ENCODE measurements at regions not wholly inside any gene's neighbourhood (a gene's known extent, or its start where the extent isn't known, plus 50 kb on each side); places are given as distances from the start of the nearest gene placed in this dataset.

DNA sequence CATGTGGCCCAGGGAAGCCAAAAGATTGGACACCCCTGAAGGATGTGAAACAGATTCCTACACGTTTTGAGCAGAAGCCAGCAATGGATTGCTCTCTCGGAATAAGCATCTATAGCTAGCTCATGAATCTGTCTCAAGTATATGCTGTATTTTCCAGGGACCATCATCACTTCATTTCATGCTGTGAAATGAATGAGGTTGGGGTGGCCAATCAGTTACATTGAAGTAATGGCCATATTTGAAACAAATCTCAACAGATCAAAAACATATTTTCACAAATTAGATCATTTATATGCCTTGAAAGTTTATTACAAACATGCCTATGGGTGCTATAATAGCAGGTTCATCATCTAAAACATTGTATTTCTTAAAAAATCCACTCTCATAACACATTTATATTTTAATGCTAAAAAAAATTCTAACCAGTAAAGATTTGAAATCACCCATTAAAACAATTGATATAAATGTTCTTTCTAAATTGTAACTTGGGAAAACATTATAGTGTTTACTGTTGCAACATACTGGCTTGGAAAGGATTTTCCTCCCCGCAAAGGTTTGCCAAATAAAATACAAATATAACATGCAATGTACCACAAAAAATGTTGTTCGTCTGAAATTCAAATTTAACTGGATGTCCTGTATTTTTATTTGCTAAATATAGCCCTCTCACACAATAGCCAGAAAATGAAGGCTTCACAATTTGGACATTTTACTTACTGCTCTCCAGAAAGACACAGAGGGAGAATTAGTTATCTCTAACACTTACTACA is 743.6 kb downstream of the KCNJ2 start:
- H3K79me2 ChIP-seq: no peaks in the 10 kb centered on the region
- H3K27ac ChIP-seq: no peak overlapping the region
- WGBS (ENCODE audit: low lambda C conversion rate, missing lambda C conversion rate): 71% methylated on average over 4 of the region's 4 CpGs
- no peaks in the 10 kb centered on the region for H3K9me2 ChIP-seq (replicated peaks; ENCODE audit: insufficient read depth)
- H3K9me3 ChIP-seq (ENCODE audit: low read depth): no peaks in the 10 kb centered on the region
- H3K36me3 ChIP-seq (replicated peaks; ENCODE audit: insufficient read depth, low read depth): no peaks in the 10 kb centered on the region
- H3K27me3 ChIP-seq: no peaks in the 10 kb centered on the region
- no peak overlapping the region for H3K4me3 ChIP-seq
- no peaks in the 10 kb centered on the region for H4K20me1 ChIP-seq (ENCODE audit: insufficient read depth, poor library complexity, severe bottlenecking)
- no peaks in the 10 kb centered on the region for H3K4me1 ChIP-seq (ENCODE audit: insufficient read depth)
- no peak for DNase-seq (ENCODE audit: low spot score)
- no peak for TF ChIP-seq EZH2phosphoT487 (IDR thresholded peaks at IDR 0.05; ENCODE audit: low read depth, severe bottlenecking, unreplicated experiment)
- TF ChIP-seq EZH2 (IDR thresholded peaks at IDR 0.05; ENCODE audit: borderline replicate concordance): no peak
- H3K4me2 ChIP-seq: no peak overlapping the region
- H2AFZ ChIP-seq: no peak overlapping the region

DNA sequence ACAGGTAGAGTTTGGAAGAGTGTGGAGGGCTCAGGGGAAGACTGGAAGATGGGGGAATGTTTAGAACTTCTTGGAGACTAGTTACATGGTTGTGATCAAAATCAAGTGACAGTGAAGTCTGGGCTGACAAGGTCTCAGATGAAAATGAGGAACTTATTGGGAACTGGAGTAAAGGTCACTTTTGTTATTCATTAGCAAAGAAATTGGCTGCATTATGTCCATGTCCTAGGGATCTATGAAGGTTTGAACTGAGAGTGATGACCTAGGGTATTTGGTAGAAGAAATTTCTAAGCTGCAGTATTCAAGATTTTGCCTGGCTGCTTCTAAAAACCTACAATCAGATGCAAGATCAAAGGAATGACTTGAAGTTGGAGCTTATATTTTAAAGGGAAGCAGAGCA is 747.1 kb downstream of the KCNJ2 start:
- H3K36me3 ChIP-seq (replicated peaks; ENCODE audit: insufficient read depth, low read depth): no peaks in the 10 kb centered on the region
- no peaks in the 10 kb centered on the region for H3K4me1 ChIP-seq (ENCODE audit: insufficient read depth)
- no peak for DNase-seq (ENCODE audit: low spot score)
- no peaks in the 10 kb centered on the region for H3K27me3 ChIP-seq
- no peaks in the 10 kb centered on the region for H3K79me2 ChIP-seq
- H3K4me3 ChIP-seq: no peak overlapping the region
- no peak overlapping the region for H2AFZ ChIP-seq
- no peaks in the 10 kb centered on the region for H4K20me1 ChIP-seq (ENCODE audit: insufficient read depth, poor library complexity, severe bottlenecking)
- no peak overlapping the region for H3K4me2 ChIP-seq
- H3K27ac ChIP-seq: no peak overlapping the region
- no peaks in the 10 kb centered on the region for H3K9me3 ChIP-seq (ENCODE audit: low read depth)
- TF ChIP-seq EZH2phosphoT487 (IDR thresholded peaks at IDR 0.05; ENCODE audit: low read depth, severe bottlenecking, unreplicated experiment): no peak
- TF ChIP-seq EZH2 (IDR thresholded peaks at IDR 0.05; ENCODE audit: borderline replicate concordance): no peak
- TF ChIP-seq, protein P1, sequence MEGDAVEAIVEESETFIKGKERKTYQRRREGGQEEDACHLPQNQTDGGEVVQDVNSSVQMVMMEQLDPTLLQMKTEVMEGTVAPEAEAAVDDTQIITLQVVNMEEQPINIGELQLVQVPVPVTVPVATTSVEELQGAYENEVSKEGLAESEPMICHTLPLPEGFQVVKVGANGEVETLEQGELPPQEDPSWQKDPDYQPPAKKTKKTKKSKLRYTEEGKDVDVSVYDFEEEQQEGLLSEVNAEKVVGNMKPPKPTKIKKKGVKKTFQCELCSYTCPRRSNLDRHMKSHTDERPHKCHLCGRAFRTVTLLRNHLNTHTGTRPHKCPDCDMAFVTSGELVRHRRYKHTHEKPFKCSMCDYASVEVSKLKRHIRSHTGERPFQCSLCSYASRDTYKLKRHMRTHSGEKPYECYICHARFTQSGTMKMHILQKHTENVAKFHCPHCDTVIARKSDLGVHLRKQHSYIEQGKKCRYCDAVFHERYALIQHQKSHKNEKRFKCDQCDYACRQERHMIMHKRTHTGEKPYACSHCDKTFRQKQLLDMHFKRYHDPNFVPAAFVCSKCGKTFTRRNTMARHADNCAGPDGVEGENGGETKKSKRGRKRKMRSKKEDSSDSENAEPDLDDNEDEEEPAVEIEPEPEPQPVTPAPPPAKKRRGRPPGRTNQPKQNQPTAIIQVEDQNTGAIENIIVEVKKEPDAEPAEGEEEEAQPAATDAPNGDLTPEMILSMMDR (IDR thresholded peaks at IDR 0.05; ENCODE audit: poor library complexity): no peak
- no peaks in the 10 kb centered on the region for H3K9me2 ChIP-seq (replicated peaks; ENCODE audit: insufficient read depth)

DNA sequence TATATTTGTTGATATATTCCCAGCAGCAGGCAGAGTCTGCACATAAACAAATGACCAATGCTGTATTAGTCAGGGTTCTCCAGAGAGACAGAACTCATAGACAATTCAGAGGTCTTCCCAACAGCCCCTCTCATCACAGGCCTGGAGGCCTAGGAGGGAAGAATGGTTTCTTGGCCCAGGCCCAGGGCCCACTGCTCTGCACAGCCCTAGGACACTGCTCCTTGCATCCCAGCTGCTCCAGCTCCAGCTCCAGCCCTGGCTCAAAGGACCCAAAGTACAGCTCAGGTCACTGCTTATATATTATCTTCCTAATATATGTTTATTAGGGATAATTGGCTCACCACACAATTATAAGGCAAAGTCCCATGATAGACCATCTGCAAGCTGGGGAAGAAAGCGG is 749.9 kb downstream of the KCNJ2 start:
- no peaks in the 10 kb centered on the region for H3K27me3 ChIP-seq
- H3K9me3 ChIP-seq (ENCODE audit: low read depth): no peaks in the 10 kb centered on the region
- no peaks in the 10 kb centered on the region for H3K79me2 ChIP-seq
- no peak for TF ChIP-seq EZH2 (IDR thresholded peaks at IDR 0.05; ENCODE audit: borderline replicate concordance)
- TF ChIP-seq, protein P1 (IDR thresholded peaks at IDR 0.05; ENCODE audit: poor library complexity): no peak
- TF ChIP-seq EZH2phosphoT487 (IDR thresholded peaks at IDR 0.05; ENCODE audit: low read depth, severe bottlenecking, unreplicated experiment): no peak
- DNase-seq (ENCODE audit: low spot score): no peak
- no peak overlapping the region for H3K4me2 ChIP-seq
- H4K20me1 ChIP-seq (ENCODE audit: insufficient read depth, poor library complexity, severe bottlenecking): no peaks in the 10 kb centered on the region
- no peaks in the 10 kb centered on the region for H3K9me2 ChIP-seq (replicated peaks; ENCODE audit: insufficient read depth)
- no peaks in the 10 kb centered on the region for H3K36me3 ChIP-seq (replicated peaks; ENCODE audit: insufficient read depth, low read depth)
- 84% methylated on average over 1 of the region's 1 CpG for WGBS (ENCODE audit: low lambda C conversion rate, missing lambda C conversion rate)
- no peak overlapping the region for H3K27ac ChIP-seq
- no peak overlapping the region for H3K4me3 ChIP-seq
- H2AFZ ChIP-seq: no peak overlapping the region
- no peaks in the 10 kb centered on the region for H3K4me1 ChIP-seq (ENCODE audit: insufficient read depth)

DNA sequence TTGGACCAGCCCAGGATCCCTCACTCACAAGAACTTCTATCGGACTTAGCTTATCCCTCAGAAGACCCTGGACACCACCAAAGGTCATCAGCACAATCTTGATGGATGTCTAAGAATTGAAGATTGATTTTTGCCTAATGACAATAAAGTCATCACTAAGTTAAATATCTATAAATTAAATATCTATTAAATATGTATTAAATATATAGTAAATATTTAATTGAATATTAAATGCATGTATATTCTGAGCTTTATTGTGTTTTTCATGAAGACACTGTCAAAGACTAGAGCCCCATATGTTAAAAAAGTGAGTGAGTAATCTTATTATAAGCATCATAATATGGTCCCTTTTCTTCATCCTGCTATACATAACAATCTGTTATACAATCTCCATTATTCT is 751.1 kb downstream of the KCNJ2 start:
- H3K4me3 ChIP-seq: no peak overlapping the region
- no peak for DNase-seq (ENCODE audit: low spot score)
- H3K9me2 ChIP-seq (replicated peaks; ENCODE audit: insufficient read depth): no peaks in the 10 kb centered on the region
- no peaks in the 10 kb centered on the region for H3K79me2 ChIP-seq
- no peaks in the 10 kb centered on the region for H3K9me3 ChIP-seq (ENCODE audit: low read depth)
- TF ChIP-seq, protein P1 (IDR thresholded peaks at IDR 0.05; ENCODE audit: poor library complexity): no peak
- TF ChIP-seq EZH2phosphoT487 (IDR thresholded peaks at IDR 0.05; ENCODE audit: low read depth, severe bottlenecking, unreplicated experiment): no peak
- TF ChIP-seq EZH2 (IDR thresholded peaks at IDR 0.05; ENCODE audit: borderline replicate concordance): no peak
- H3K36me3 ChIP-seq (replicated peaks; ENCODE audit: insufficient read depth, low read depth): no peaks in the 10 kb centered on the region
- no peak overlapping the region for H2AFZ ChIP-seq
- H4K20me1 ChIP-seq (ENCODE audit: insufficient read depth, poor library complexity, severe bottlenecking): no peaks in the 10 kb centered on the region
- H3K27me3 ChIP-seq: no peaks in the 10 kb centered on the region
- no peak overlapping the region for H3K27ac ChIP-seq
- no peak overlapping the region for H3K4me2 ChIP-seq
- 92% methylated on average over 1 of the region's 1 CpG for whole genome bisulfite sequencing (ENCODE audit: low lambda C conversion rate, missing lambda C conversion rate)
- H3K4me1 ChIP-seq (ENCODE audit: insufficient read depth): no peaks in the 10 kb centered on the region

Measured in hepatocyte (in vitro differentiated cells).